HepG2 (cell line): ENCODE measurements at regions not wholly inside any gene's neighbourhood (a gene's known extent, or its start where the extent isn't known, plus 50 kb on each side); places are given as distances from the start of the nearest gene placed in this dataset.

Experiments used
- ATAC-seq: fragments of 200-7000 bp; cut with Tn5 transposase; 3 replicates; pipeline ENCODE4 v1.9.1; 2020; ENCODE audit warnings: mild to moderate bottlenecking, moderate library complexity
- BruUV-seq: library from RNA; stranded (reverse); fragments of 400-500 nt; replicated peaks from 2 replicates; lab custom pipeline; 2021; lab: Mats Ljungman, UMichigan
- CTCF ChIA-PET: fragments of 300-600 bp; formaldehyde crosslinking; extraction: SDS; loops from one replicate; lab custom pipeline; 2021; ENCODE audit warnings: low total read pairs, inconsistent platforms, low intra/inter-chr PET ratio; lab: Yijun Ruan, JAX
- POLR2A ChIA-PET: fragments of 350-600 bp; sonication (Branson Sonifier 250); formaldehyde crosslinking; loops from one replicate; lab custom pipeline; 2020; ENCODE audit warnings: antibody characterized with exemption, inconsistent platforms; lab: Yijun Ruan, JAX
- DNase-seq: peaks from one replicate; pipeline ENCODE4 v3.0.0-alpha.2; 2015; ENCODE audit warnings: low spot score
- FAIRE-seq: peaks from 3 replicates; lab custom pipeline; 2011; peaks lifted over from hg19 to GRCh38; lab: Jason Lieb, UNC
- H2AFZ ChIP-seq: one replicate; pipeline ENCODE4 v1.6.1; 2011; ENCODE audit warnings: low read length, inconsistent platforms
- H3K27ac ChIP-seq: fragments of 300-600 bp; 3 replicates; pipeline ENCODE4 v1.8.0; 2011; ENCODE audit warnings: mixed run types, mild to moderate bottlenecking, mixed read lengths, low read length, inconsistent platforms; ENCODE audit not compliant: insufficient read depth; ENCODE audit errors: extremely low read length
- H3K27me3 ChIP-seq, 2 experiments: fragments of 200-600 bp in 1 of 2; 2 replicates in 1 of 2; 3 replicates in 1 of 2; pipeline versions ENCODE4 v1.6.0 to v1.8.0; 2011; ENCODE audit warnings: low read length in 2 of 2, mild to moderate bottlenecking in 2 of 2, moderate library complexity in 2 of 2, inconsistent platforms in 1 of 2; ENCODE audit not compliant: insufficient read depth in 2 of 2, control insufficient read depth in 1 of 2
- H3K36me3 ChIP-seq, 2 experiments: fragments of 200-600 bp in 1 of 2; replicated peaks in 1 of 2; 2 replicates in 1 of 2; 3 replicates in 1 of 2; pipeline versions ENCODE4 v1.5.1 to v1.8.0; 2011; ENCODE audit warnings: low read length in 2 of 2, inconsistent platforms in 1 of 2; ENCODE audit not compliant: insufficient read depth in 2 of 2, control insufficient read depth in 1 of 2
- H3K4me1 ChIP-seq: 2 replicates; pipeline ENCODE4 v1.5.1; 2012; ENCODE audit warnings: low read length, inconsistent platforms; ENCODE audit not compliant: insufficient read depth
- H3K4me2 ChIP-seq: 2 replicates; pipeline ENCODE4 v1.6.0; 2011; ENCODE audit warnings: low read depth, low read length, inconsistent platforms
- H3K4me3 ChIP-seq, 3 experiments: fragments of 200-600 bp in 1 of 3; sonication (generic), shearing (Covaris generic) in 1 of 3; replicated peaks in 1 of 3; 2 replicates each; pipeline ENCODE4 v1.5.1; 2011 to 2016; ENCODE audit warnings: low read length in 3 of 3, inconsistent platforms in 2 of 3, low read depth in 2 of 3, mild to moderate bottlenecking in 2 of 3, control low read depth in 1 of 3, mixed read lengths in 1 of 3; ENCODE audit not compliant: insufficient read depth in 1 of 3
- H3K79me2 ChIP-seq: one replicate; pipeline ENCODE4 v1.6.1; 2011; ENCODE audit warnings: low read length, inconsistent platforms; ENCODE audit not compliant: insufficient read depth
- H3K9ac ChIP-seq: 2 replicates; pipeline ENCODE4 v1.6.0; 2011; ENCODE audit warnings: mild to moderate bottlenecking, low read depth, low read length, inconsistent platforms; ENCODE audit not compliant: insufficient read depth
- H3K9me3 ChIP-seq: 2 replicates; pipeline ENCODE4 v1.5.1; 2012; ENCODE audit warnings: mild to moderate bottlenecking, low read length
- H4K20me1 ChIP-seq: 2 replicates; pipeline ENCODE4 v1.6.0; 2011; ENCODE audit warnings: inconsistent platforms, mild to moderate bottlenecking, low read length, moderate library complexity; ENCODE audit not compliant: insufficient read depth
- AGO2 ChIP-seq: fragments of 200-400 bp; formaldehyde crosslinking; optimal IDR thresholded peaks from 2 replicates; pipeline ENCODE3; 2017; ENCODE audit warnings: mild to moderate bottlenecking, low read depth, low read length, moderate library complexity
- E2F1 ChIP-seq: sonication (generic); formaldehyde crosslinking; IDR thresholded peaks from 2 replicates; pipeline ENCODE4 v1.5.0; 2020; ENCODE audit warnings: missing genetic modification reagents
- JUNB ChIP-seq: sonication (generic); formaldehyde crosslinking; IDR thresholded peaks from 2 replicates; pipeline ENCODE4 v1.8.0; 2022; ENCODE audit warnings: missing genetic modification reagents, mild to moderate bottlenecking, borderline replicate concordance
- JUND ChIP-seq: sonication (generic); formaldehyde crosslinking; IDR thresholded peaks from 2 replicates; pipeline ENCODE4 v1.8.0; 2022; ENCODE audit warnings: mild to moderate bottlenecking, missing genetic modification reagents
- MIER2 ChIP-seq: IDR thresholded peaks from 2 replicates; pipeline ENCODE4 v1.6.1; 2016; ENCODE audit warnings: missing biosample characterization, missing genetic modification reagents
- MXD1 ChIP-seq: sonication (generic); formaldehyde crosslinking; IDR thresholded peaks from 2 replicates; pipeline ENCODE4 v1.4.0; 2020; ENCODE audit warnings: mild to moderate bottlenecking, missing genetic modification reagents
- RFXANK ChIP-seq: IDR thresholded peaks from 2 replicates; pipeline ENCODE4 v1.6.1; 2016
- SIX1 ChIP-seq: sonication (generic); formaldehyde crosslinking; IDR thresholded peaks from 2 replicates; pipeline ENCODE4 v1.4.0; 2020; ENCODE audit warnings: missing genetic modification reagents, borderline replicate concordance
- SP4 ChIP-seq: sonication (generic); formaldehyde crosslinking; IDR thresholded peaks from 2 replicates; pipeline ENCODE4 v1.8.1; 2023; ENCODE audit warnings: mild to moderate bottlenecking, missing genetic modification reagents
- TBP ChIP-seq: sonication (generic); formaldehyde crosslinking; IDR thresholded peaks from 2 replicates; pipeline ENCODE4 v1.5.0; 2020; ENCODE audit warnings: missing genetic modification reagents
- TFE3 ChIP-seq: IDR thresholded peaks from 2 replicates; pipeline ENCODE4 v1.6.1; 2016
- ZBTB42 ChIP-seq: sonication (generic); formaldehyde crosslinking; IDR thresholded peaks from 2 replicates; pipeline ENCODE4 v1.5.0; 2020; ENCODE audit warnings: mild to moderate bottlenecking, missing genetic modification reagents
- ZKSCAN1 ChIP-seq: fragments of 150-350 bp; IDR thresholded peaks from 2 replicates; pipeline ENCODE4 v1.6.1; 2014; ENCODE audit warnings: low read length
- ZNF546 ChIP-seq: sonication (generic); formaldehyde crosslinking; conservative IDR thresholded peaks from 2 replicates; pipeline ENCODE4 v1.8.1; 2023; ENCODE audit warnings: mild to moderate bottlenecking, missing genetic modification reagents
- ZNF746 ChIP-seq: sonication (generic); formaldehyde crosslinking; IDR thresholded peaks from 2 replicates; pipeline ENCODE4 v1.8.0; 2022; ENCODE audit warnings: mild to moderate bottlenecking, missing genetic modification reagents
- ZNF780A ChIP-seq: sonication (generic); formaldehyde crosslinking; IDR thresholded peaks from 2 replicates; pipeline ENCODE4 v1.8.0; 2022; ENCODE audit warnings: mild to moderate bottlenecking, missing genetic modification reagents, moderate library complexity
- WGBS: methylation state at CpG from one replicate; pipeline ENCODE4 v1.1.6; 2017; ENCODE audit warnings: low lambda C conversion rate; 5-methylcytosine and 5-hydroxymethylcytosine counted together
- in situ Hi-C: cut with HindIII; loops from 2 replicates; pipeline ENCODE4 v1.10.0; 2017; ENCODE audit warnings: low pct_unique_long_range_greater_than_20kb; ENCODE audit not compliant: extremely low pct_ligation_motif_present
- intact Hi-C: fragments of 100-400 bp; cut with micrococcal nuclease; formaldehyde crosslinking; loops from one replicate; pipeline ENCODE4 v1.10.0; 2022; ENCODE audit not compliant: unreplicated experiment
- TF ChIP-seq, protein P1 (sequence below), 2 experiments: sonication (generic) in 1 of 2; formaldehyde crosslinking in 1 of 2; IDR thresholded peaks; 2 replicates each; pipeline versions ENCODE4 v1.6.1 to v1.9.0; 2014 to 2022; ENCODE audit warnings: antibody characterized with exemption in 1 of 2, borderline replicate concordance in 1 of 2, inconsistent platforms in 1 of 2, low read depth in 1 of 2, missing genetic modification reagents in 1 of 2

- TF ChIP-seq ZNF780A (no peak), MXD1 (CRISPR knock-in tag) (no peak), MIER2 (no peak), AGO2 (no peak), ZKSCAN1 (no peak), JUNB (CRISPR knock-in tag) (no peak)
- TF ChIP-seq, protein P1, sequence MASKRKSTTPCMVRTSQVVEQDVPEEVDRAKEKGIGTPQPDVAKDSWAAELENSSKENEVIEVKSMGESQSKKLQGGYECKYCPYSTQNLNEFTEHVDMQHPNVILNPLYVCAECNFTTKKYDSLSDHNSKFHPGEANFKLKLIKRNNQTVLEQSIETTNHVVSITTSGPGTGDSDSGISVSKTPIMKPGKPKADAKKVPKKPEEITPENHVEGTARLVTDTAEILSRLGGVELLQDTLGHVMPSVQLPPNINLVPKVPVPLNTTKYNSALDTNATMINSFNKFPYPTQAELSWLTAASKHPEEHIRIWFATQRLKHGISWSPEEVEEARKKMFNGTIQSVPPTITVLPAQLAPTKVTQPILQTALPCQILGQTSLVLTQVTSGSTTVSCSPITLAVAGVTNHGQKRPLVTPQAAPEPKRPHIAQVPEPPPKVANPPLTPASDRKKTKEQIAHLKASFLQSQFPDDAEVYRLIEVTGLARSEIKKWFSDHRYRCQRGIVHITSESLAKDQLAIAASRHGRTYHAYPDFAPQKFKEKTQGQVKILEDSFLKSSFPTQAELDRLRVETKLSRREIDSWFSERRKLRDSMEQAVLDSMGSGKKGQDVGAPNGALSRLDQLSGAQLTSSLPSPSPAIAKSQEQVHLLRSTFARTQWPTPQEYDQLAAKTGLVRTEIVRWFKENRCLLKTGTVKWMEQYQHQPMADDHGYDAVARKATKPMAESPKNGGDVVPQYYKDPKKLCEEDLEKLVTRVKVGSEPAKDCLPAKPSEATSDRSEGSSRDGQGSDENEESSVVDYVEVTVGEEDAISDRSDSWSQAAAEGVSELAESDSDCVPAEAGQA (IDR thresholded peaks at IDR 0.05; ENCODE audit: low read depth), result no peak
- TF ChIP-seq, protein P1 (CRISPR knock-in tag; IDR thresholded peaks at IDR 0.05; ENCODE audit: borderline replicate concordance), result no peak
These were observed 232.2 kb upstream of the UGT8 start (continued) for GRCh38 chr4:114366368-114366767.

- no peak for FAIRE-seq
- Histone ChIP-seq H3K27ac (no peak overlapping the region), H3K4me2 (no peak overlapping the region), H3K9me3 (no peaks in the 10 kb centered on the region), H3K36me3 (no peaks in the 10 kb centered on the region), H3K9ac (no peak overlapping the region), H3K27me3 (no peaks in the 10 kb centered on the region), H3K4me3 (no peak overlapping the region), H3K4me1 (no peaks in the 10 kb centered on the region), H2AFZ (no peak overlapping the region), H4K20me1 (no peaks in the 10 kb centered on the region), H3K79me2 (no peaks in the 10 kb centered on the region)
- no TSS peak for BruUV-seq
- 0% methylated on average over 1 of the region's 1 CpG for WGBS
- in situ Hi-C loops, result no loop called here
- CTCF ChIA-PET, result no interaction called here
- intact Hi-C loops, result no loop called here
- no peak for ATAC-seq
- DNase-seq, result no peak
- POLR2A ChIA-PET, result no interaction called here
- no peak for TF ChIP-seq SIX1 (CRISPR knock-in tag)
- TF ChIP-seq E2F1, result no peak
- no peak for TF ChIP-seq ZBTB42 (CRISPR knock-in tag)
- no peak for TF ChIP-seq JUND (CRISPR knock-in tag)
- no peak for TF ChIP-seq TFE3 (CRISPR knock-in tag)
- no peak for TF ChIP-seq ZNF546
- no peak for TF ChIP-seq SP4
- TF ChIP-seq ZNF746 (CRISPR knock-in tag), result no peak
- no peak for TF ChIP-seq TBP
- TF ChIP-seq RFXANK (CRISPR knock-in tag), result no peak
These were observed 229.9 kb upstream of the UGT8 start for GRCh38 chr4:114368751-114369150.
